GM21515 (cell line): ENCODE measurements at regions not wholly inside any gene's neighbourhood (a gene's known extent, or its start where the extent isn't known, plus 50 kb on each side); places are given as distances from the start of the nearest gene placed in this dataset.

Experiments
- ATAC-seq: cut with Tn5 transposase; IDR thresholded peaks from one replicate; pipeline ENCODE4 v1.9.1; 2021; ENCODE audit not compliant: unreplicated experiment

DNA sequence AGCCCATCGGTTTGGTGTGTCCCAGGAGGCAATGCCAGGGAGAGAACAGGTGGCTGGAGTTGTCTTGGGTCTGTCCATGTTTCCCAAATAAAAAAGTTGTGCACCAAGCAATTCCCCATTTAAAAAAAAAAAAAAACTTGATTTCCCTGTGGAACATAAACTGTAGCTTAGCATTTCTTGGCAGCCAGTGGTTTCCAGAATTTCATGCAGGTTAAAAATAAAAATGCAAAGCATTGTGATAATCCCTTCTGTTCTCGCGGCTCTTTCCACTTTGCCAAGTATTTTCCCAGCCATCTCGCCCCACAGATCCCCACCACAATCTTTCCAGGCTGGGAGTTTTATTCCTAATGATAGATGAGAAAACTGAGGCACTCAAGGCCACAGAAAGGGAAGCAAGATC is 51.4 kb upstream of the MSX1 start:
- ATAC-seq = no peak

DNA sequence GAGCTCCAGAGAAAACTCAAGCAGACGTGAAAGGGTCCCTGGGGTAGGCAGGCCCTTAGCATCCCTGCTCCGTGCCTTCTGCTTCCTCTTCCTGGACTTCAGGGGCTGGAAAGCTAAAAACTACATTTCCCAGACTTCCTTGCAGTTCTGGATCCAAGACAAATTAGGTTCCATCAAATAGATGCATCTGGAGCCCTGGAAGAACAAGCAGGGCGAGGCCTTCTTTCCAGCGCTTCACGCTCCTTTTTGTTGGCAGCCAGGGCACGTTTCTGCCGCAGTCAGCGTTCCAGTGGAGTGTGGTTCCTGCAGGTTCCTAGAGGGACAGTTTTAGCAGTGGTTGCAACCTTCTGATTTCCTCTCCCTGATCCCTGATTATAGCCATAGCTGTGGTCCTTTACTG is 53.6 kb upstream of the MSX1 start:
- no peak for ATAC-seq

DNA sequence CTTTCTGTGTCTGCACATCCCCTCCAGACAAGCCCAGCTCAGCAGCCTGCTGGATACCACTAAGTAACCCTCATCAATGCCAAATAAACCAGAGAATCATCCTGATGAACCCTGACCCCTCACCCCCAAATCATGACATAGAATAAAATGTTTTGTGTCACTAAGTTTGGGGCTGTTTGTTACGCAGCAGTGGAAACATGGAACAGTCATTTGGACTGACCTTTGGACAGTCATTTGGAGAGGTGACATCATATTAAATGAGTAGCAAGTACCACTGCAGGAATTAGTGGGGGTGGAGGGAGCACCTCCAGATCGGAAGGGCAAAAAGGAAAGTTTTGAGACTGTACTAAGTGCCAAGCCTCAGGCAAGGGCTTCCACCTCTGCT is 55.6 kb upstream of the MSX1 start:
- no peak for ATAC-seq

DNA sequence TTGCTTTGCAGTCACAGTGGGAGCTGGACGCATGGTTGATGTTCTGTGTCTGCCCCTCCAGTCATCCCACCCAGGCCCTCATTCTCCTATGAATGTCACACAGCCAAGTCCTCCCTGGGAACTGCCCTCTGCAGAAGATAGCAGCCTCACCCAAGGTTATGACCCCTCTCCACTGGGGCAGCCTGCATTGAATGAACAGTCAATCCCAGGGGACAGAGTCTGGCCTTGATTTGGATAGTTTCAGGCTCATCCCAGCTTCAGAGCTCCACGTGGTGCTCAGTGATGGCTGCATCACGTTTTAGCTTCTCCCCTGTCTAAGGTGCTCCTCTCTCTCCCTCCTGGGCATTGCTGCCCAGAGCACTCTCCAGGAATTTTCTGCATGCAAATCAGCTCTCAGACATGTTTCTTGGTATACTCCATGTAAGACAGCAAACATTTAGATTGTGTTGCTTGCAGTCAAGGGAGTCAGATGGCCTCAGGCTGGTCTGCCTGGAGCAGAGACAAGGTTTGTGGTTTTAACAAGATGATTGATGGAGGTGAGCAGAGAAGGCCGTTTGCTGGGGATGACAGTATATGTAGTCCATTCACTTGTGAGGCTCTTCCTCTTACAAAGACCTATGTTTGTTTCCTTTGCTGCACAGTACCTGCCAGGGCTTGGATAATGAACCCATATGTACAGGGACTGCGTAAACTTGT is 56.1 kb upstream of the MSX1 start:
- no peak for ATAC-seq

DNA sequence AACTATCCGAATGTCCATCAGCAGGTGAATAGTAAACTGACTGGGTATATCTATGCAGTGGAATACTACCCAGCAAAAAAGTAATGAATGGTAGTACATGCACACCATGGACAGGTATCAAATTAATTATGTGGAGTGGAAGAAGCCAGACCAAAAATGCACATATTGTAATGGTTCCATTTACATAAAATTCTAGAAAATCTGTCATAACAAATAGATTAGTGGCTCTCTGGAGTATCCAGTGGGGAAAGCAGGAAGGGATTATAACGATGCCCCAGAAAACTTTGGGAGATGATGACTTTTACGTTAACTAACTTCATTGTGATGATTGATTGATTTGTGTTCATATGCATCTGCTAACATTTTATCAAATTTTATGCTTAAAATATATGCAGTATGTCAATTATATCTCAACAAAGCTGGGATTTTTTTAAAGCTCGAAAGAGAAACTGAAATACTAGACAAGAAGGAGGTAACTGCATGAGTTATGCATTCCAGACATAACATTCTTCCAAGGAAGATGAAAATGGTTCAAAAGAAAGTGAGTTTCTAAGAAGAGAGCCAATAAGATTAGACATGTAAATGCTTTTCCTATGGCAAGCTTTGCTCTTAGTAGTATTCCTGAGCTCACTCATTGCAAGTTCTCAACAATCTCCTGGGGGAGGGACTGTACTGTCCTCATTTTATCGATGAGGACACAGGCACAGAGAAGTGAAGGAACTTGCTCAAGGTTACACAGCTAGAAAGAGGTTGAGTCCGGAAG is 58.6 kb upstream of the MSX1 start:
- ATAC-seq = no peak

DNA sequence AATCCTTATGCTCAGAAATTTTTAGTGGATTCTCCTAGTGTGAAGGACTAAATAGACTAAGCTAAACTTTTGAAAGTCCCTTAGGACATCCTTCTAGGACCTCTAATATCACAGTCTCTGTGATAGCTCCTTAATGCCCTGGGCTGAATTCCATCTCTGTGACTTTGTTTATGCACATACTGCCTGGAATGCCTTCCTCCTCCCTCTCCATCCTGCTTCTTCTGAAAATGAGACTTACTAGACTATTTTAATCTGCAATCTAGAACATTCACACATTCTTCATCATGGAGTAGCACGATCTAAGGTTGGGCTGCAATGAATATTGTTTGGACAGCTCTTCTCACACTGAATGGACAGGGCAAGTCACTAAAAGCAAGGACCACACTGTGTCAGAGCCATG is 65.0 kb upstream of the MSX1 start:
- no peak for ATAC-seq

DNA sequence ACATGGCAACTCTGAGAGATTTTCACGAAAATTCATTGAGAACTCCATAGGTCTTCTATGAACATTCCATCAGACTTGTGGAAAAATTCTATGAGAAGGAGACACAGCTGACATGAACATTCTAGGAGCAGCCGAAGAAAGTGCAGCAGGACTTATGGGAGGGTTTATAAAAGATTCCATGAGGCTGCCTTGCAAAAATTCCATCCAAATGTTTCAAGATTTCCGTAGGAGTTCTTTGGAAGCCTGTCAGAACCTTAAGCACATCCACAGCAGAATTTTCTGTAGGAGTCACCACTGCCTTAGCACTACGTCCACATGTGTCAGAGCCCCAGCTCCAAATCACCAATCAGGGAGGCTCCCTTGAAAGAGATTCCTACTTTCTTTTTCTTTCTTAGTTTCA is 67.0 kb upstream of the MSX1 start:
- ATAC-seq = no peak

DNA sequence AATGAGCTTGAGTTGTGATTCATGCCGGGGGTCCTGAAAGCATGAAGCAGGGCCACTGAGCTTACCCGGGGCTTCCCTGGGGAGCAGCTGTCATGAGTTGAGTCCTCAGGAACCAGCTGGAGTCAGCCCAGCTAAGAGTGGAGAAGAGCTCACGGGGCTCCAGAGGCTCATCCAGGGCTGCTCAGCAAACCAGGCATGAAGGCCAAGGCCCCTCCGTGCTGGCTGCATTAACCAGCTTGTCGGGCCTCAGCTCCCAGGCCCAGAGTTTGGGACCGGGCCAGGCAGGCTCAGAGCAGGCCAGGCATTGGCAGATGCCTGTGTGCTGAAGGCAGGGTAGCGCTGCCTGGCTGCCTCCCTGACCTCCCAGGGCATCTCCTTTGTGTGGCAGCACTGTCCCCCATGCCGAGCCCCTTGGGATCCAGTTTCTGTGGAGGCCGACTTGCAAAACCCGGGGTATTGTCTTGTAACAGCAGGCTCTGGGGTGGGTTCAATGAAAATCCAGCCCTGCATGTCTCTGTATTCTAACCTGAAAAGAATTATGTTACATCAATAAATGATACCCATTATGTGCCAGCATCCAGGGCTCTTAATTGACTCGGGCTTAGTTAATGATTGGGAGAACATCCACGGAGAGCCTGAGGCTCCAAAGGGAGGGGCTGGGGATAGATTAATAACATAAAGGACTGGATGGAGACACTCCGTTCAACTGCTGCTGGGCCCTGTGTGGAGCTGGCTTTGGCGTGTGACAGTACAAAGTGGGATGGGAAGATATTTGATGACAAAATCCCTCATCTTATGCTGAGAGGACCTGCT is 68.0 kb upstream of the MSX1 start:
- ATAC-seq = no peak

DNA sequence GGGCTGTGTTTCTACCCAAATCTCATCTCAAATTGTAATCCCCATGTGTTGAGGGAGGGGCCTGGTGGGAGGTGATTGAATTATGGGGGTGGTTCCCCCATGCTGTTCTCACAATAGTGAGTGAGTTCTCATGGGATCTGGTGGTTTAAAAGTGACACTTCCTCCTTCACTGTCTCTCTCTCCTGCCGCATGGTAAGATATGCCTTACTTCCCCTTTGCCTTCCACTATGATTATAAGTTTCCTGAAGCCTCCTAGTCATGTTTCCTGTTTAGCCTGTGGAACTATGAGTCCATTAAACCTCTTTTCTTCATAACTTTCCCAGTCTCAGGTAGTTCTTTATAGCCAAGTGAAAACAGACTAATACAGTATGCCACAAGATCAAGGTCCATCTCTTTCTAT is 70.0 kb upstream of the MSX1 start:
- no peak for ATAC-seq

DNA sequence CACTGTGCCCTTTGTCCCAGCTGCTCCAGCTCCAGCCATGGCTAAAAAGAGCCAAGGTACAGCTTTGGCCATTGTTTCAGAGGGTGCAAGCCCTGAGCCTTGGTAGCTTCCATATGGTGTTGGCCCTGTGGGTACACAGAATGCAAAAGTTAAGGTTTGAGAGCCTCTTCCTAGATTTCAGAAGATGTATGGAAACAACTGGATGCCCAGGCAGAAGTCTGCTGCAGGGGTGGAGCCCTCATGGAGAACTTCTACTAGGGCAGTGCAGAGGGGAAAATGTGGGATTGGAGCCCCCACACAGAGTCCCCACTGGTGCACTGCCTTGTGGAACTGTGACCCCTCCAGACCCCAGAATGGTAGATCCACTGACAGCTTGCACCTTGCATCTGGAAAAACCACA is 70.9 kb upstream of the MSX1 start:
- no peak for ATAC-seq

DNA sequence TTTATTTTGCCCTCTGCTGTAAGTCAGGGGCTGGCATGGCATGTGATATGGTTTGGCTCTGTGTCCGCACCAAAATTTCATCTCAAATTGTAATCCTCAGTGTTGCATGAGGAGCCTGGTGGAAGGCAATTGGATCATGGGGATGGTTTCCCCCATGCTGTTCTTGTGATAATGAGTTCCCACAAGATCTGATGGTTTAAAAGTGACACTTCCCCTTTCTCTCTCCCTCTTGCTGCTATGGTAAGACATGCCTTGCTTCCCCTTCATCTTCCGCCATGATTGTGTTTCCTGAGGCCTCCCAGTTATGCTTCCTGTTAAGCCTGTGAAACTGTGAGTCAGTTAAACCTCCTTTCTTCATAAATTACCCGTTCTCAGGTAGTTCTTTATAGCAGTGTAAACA is 72.0 kb upstream of the MSX1 start:
- no peak for ATAC-seq

DNA sequence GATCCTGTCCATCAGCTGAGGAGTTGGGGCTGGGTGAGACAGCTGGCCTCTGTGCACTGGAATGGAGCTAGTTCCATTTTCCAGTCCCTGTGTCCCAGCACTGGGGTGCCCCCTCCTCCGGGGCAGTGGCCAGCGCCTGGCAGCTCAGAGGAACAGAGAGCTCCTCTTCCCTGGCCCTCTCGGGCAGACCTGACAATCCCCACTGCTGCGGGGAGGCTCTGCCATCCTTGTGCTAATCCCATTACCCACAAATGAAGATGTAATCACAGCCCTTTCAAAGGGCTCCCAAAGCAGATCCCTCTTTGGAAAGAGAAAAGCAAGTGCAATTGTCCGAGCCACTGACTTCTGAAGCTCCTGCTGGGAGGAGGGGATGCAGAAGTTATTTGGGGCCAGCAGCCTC is 75.1 kb upstream of the MSX1 start:
- no peak for ATAC-seq

DNA sequence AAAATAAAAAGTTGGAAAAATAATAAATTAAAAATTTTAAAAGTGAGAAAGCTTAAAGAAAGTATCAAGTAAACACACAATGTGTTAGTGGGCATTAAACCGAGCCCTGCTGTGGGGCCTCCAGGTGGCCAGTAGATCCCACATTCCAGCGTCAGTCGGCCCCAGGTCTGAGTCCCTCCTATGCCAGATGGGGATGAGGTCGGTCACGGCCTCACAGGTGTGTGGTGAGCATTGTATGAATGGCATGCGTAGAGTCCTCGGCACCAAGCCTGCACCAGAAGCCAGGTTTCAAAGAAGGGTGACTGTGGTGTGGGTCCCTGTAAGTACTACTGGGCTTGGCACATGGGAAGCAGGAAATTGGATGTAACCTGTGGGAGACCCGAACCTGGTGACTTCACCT is 75.6 kb upstream of the MSX1 start:
- ATAC-seq = no peak

DNA sequence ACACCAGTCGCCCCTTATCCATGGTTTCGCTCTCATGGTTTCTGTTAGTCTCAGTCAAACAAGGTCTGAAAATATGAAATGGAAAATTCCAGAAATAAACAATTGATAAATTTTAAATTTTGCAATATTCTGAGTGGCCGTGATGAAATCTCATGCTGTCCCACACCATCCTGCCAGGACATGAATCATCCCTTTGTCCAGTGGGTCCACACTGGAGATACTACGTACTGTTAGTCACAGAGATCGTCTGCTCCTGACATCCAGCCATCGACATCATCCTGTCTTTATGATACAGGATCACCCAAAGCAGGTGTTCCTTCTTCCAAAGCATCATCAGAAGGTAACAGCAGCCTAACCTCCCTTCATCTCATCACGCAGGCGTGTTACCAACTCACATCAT is 76.5 kb upstream of the MSX1 start:
- ATAC-seq = no peak

DNA sequence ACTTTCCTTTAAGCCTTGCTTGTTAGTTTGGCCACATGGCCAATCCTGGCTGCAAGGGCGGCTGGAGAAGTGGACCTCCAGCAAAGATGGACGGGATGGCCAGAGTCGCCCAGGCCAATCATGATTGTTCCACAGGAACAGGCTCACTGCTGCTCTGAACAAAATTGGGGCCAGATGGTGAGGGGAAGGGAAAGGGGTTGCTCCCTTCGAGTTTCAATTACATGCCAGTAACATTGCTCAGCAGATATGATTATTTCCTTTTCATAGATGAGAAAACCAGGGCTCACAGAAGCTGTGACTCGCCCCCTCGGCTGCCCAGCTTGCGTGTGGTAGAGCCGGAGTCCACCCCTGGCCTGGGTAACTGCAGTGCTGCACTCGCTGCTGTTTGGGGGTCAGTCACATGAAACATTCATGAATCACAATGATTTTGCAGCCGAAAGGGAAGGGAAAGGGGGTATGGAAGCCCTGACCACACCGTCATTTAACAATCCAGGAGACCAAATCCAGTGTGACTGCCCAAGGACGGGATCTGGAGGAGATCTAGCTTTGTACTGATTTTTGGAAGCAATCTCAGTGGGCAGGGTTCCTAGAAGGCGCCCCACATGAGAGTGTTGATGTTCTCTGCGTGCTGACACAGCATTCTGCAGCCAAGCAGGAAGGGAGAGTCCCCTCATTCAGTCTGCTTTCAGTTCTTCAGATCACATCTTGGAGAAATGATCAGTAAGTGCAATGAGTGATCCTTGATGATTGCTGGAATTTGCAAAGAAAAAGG is 77.3 kb upstream of the MSX1 start:
- no peak for ATAC-seq

DNA sequence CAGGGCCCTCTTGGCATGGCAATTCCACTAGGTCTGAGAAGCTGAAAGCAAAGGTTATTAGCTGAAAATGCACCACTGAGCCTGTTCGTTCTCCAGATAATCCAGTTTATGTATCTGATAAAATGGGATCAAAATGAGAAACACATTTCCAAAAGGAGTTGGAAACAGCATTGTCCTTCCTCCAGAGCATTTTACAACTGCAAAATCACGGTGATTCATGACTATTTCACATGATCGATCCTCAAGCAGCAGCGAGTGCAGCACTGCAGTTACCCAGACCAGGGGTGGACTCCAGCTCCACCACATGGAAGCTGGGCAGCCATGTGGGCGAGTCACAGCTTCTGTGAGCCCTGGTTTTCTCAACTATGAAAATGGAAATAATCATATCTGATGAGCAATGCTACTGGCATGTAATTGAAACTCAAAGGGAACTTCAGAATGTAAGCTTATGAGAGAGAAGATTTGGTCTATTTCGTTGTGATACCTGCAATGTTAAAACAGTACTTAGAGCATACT is 78.7 kb upstream of the MSX1 start:
- no peak for ATAC-seq

DNA sequence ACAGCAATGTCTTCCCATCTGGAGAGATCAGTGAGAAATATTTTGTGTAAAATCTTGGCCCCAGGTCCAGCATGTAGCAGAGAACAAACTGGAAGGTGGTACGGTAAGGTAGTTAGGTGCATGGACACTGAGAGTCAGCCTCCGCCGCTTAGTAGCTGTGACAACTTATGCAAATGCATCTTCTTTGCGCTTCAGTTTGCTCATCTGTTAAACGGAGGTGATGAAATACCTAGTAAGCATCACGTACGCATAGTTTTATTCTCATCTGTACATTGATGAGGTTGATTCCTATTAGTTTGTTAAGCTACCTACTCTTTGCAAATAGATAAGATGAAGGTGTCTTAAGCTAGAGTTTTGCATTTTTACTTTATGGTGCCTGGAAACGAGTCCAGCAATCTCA is 80.0 kb upstream of the MSX1 start:
- ATAC-seq = no peak

DNA sequence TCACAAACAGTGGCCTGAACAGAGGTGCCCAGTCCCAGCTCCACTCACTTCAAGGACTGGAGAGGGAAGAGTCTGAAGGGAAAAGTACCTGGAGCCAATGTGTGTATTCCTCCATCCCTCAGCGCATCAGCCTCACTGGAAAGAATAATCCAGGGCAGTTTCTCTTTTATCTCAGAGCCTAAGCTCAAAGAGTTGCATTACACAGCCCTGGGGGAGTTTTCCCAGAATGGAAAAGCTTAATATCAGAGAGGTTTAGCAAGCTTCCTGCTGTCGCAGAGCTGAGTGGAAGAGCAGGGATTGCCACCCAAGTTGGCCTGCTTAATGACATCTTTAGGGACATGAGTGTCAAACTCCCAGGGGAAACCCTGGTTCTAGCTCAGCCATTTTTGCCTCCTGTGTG is 80.4 kb upstream of the MSX1 start:
- ATAC-seq = no peak

DNA sequence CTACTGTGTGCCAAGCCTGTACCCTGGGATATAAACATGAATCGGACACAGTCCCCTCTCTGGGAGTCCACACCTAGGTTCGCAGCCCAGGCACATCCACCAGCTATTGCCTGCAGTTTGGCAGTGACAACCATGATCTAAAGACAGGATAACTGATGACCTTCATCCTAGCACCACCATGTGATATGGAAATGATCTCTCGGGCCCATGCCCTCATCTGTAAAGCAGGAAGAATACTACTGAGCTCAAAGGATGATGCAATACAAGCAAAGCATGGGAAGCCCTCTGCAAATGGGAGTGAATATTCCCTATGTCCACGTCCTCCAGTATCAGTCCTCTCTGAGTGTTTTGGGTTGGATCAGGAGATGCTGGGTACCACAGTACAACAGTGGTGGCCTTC is 80.9 kb upstream of the MSX1 start:
- ATAC-seq = no peak

DNA sequence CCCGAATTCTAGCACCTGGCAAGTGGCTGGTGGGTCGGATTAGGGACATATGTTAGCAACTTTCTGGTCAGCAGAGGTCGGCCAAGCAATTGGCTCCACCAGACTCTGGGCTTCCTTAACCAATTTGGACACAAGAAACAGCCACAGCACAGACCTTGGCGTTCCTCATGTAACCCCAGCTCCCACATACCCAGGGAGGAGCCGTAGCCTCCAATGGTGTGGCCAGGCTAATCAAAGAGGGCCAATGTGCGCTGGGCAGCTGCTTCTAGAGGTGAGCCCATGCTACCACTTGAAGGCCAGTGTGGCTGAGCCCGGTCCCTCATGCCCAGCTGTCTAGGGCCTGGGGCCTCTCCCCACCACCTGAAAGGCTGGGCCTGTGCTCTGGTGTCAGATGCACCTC is 82.5 kb upstream of the MSX1 start:
- ATAC-seq = no peak

DNA sequence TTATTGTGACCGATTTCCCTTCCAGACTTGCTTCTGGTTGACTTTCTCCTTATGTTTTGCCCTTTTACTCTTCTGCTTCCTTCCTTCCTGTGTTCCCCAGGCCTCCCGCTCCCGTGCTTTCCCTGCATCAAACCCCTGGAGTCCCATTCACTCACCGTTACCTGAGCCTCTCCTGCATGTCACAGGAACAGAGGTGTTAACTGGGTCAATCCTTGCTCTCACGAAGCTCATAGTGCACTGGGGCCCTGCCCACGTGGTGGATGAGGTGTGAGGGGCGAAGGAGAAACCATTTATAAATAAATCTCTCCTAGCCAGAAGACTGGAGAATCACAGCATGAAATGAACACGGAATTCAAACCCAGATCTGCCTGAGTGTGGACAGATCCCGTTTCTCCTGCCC is 83.1 kb upstream of the MSX1 start:
- no peak for ATAC-seq
